Liver (tissue), 8 donors: ENCODE measurements at regions not wholly inside any gene's neighbourhood (a gene's known extent, or its start where the extent isn't known, plus 50 kb on each side); places are given as distances from the start of the nearest gene placed in this dataset.

Experiments used
- DNase-seq: peaks from one replicate; pipeline ENCODE4 v3.0.0-alpha.2; 2017; ENCODE audit warnings: low spot score
- H3K27ac ChIP-seq, 2 donors: one replicate each; pipeline ENCODE4 v1.7.0; 2013; ENCODE audit warnings: inconsistent platforms in 2 of 2, low read length in 2 of 2, control low read depth in 1 of 2, low read depth in 1 of 2, mild to moderate bottlenecking in 1 of 2
- H3K27me3 ChIP-seq, 4 donors: one replicate each; pipeline versions ENCODE4 v1.6.1 to v1.7.0; 2013; ENCODE audit warnings: low read length in 3 of 4, inconsistent platforms in 1 of 4, mild to moderate bottlenecking in 1 of 4, moderate library complexity in 1 of 4; ENCODE audit not compliant: control insufficient read depth in 4 of 4, insufficient read depth in 4 of 4
- H3K36me3 ChIP-seq, 4 donors: one replicate each; pipeline versions ENCODE4 v1.6.1 to v1.7.0; 2013; ENCODE audit warnings: low read length in 3 of 4, mild to moderate bottlenecking in 3 of 4, low read depth in 1 of 4, moderate library complexity in 1 of 4; ENCODE audit not compliant: control insufficient read depth in 4 of 4, insufficient read depth in 3 of 4
- H3K4me1 ChIP-seq, 4 donors: one replicate each; pipeline versions ENCODE4 v1.6.1 to v1.7.0; 2013; ENCODE audit warnings: low read length in 3 of 4, mild to moderate bottlenecking in 3 of 4, moderate library complexity in 1 of 4; ENCODE audit not compliant: control insufficient read depth in 4 of 4, insufficient read depth in 4 of 4
- H3K4me3 ChIP-seq, 3 donors: one replicate each; pipeline versions ENCODE4 v1.6.1 to v1.7.0; 2013; ENCODE audit warnings: low read length in 3 of 3, control low read depth in 1 of 3, low read depth in 1 of 3, mild to moderate bottlenecking in 1 of 3
- H3K9ac ChIP-seq, 2 donors: one replicate each; pipeline ENCODE4 v1.7.0; 2013; ENCODE audit warnings: low read length in 2 of 2, mild to moderate bottlenecking in 2 of 2, moderate library complexity in 2 of 2, control low read depth in 1 of 2, low read depth in 1 of 2
- H3K9me3 ChIP-seq, 4 donors: one replicate each; pipeline versions ENCODE4 v1.6.1 to v1.7.0; 2013; ENCODE audit warnings: low read length in 3 of 4; ENCODE audit not compliant: control insufficient read depth in 4 of 4
- ATF3 ChIP-seq: IDR thresholded peaks from 2 replicates; pipeline ENCODE4 v1.6.1; 2016; ENCODE audit warnings: antibody characterized with exemption
- CTCF ChIP-seq: fragments of 150-350 bp; IDR thresholded peaks from 2 replicates; pipeline ENCODE4 v1.5.1; 2017; ENCODE audit warnings: improper control_type of control experiment, low read depth, low read length; ENCODE audit not compliant: missing input control
- FOXA1 ChIP-seq: IDR thresholded peaks from 2 replicates; pipeline ENCODE4 v1.6.1; 2016; ENCODE audit warnings: antibody characterized with exemption
- MAX ChIP-seq: IDR thresholded peaks from 2 replicates; pipeline ENCODE4 v1.6.1; 2016; ENCODE audit warnings: antibody characterized with exemption
- RAD21 ChIP-seq, 2 donors: IDR thresholded peaks; 2 replicates each; pipeline ENCODE4 v1.6.1; 2016; ENCODE audit warnings: antibody characterized with exemption in 2 of 2, mild to moderate bottlenecking in 2 of 2
- REST ChIP-seq: IDR thresholded peaks from 2 replicates; pipeline ENCODE4 v1.6.1; 2016; ENCODE audit warnings: antibody characterized with exemption, mild to moderate bottlenecking
- SP1 ChIP-seq: IDR thresholded peaks from 2 replicates; pipeline ENCODE4 v1.6.1; 2018; ENCODE audit warnings: antibody characterized with exemption, mild to moderate bottlenecking
- TAF1 ChIP-seq: conservative IDR thresholded peaks from 2 replicates; pipeline ENCODE4 v1.6.1; 2016; ENCODE audit warnings: antibody characterized with exemption, mild to moderate bottlenecking
- WGBS: extraction: QIAGEN DNeasy Blood & Tissue Kit; methylation state at CpG from one replicate; pipeline ENCODE4 v1.1.7; 2013; 5-methylcytosine and 5-hydroxymethylcytosine counted together
- donor health status: healthy.
- donor health status: healthy.
- donor health status: healthy.
- donor health status: healthy.
- donor health status: healthy.

GRCh38 chr3:103195216-103195615, 760.4 kb downstream of the ZPLD1 start:
- Histone ChIP-seq H3K4me3 (no peak overlapping the region), H3K36me3 (no peaks in the 10 kb centered on the region), H3K27me3 (no peaks in the 10 kb centered on the region), H3K4me1 (no peaks in the 10 kb centered on the region), H3K27ac (no peak overlapping the region), H3K9me3 (no peaks in the 10 kb centered on the region), H3K9ac (no peak overlapping the region)
- DNase-seq, result no peak
- 68% methylated on average over 4 of the region's 4 CpGs for WGBS
- TF ChIP-seq ATF3 (no peak), TAF1 (no peak), REST (no peak), SP1 (no peak)

- DNase-seq, result no peak
- Histone ChIP-seq H3K27me3 (peaks cover 0 to 5% (median 0%) of the 10 kb centered on the region in 4 donors), H3K9me3 (no peaks in the 10 kb centered on the region), H3K4me1 (no peaks in the 10 kb centered on the region), H3K4me3 (no peak overlapping the region), H3K27ac (no peak overlapping the region), H3K36me3 (no peaks in the 10 kb centered on the region), H3K9ac (no peak overlapping the region)
- 93% methylated on average over 4 of the region's 4 CpGs for WGBS
- TF ChIP-seq MAX (no peak), CTCF (no peak)
These were observed 768.6 kb downstream of the ZPLD1 start for GRCh38 chr3:103203441-103203840.

GRCh38 chr3:103210583-103210982, 775.8 kb downstream of the ZPLD1 start:
- H3K4me1 ChIP-seq, result no peaks in the 10 kb centered on the region
- no peak overlapping the region for H3K9ac ChIP-seq
- TF ChIP-seq FOXA1 (no peak), RAD21 (IDR thresholded peaks at IDR 0.05) (no peak), CTCF (no peak)
- H3K36me3 ChIP-seq, result no peaks in the 10 kb centered on the region
- no peaks in the 10 kb centered on the region for H3K9me3 ChIP-seq
- no peak overlapping the region for H3K4me3 ChIP-seq
- no peak for DNase-seq
- H3K27me3 ChIP-seq, result peaks cover 0 to 5% (median 0%) of the 10 kb centered on the region in 4 donors
- H3K27ac ChIP-seq, result no peak overlapping the region
- 67% methylated on average over 7 of the region's 7 CpGs for WGBS
